HL-60 (cell line): ENCODE measurements at regions not wholly inside any gene's neighbourhood (a gene's known extent, or its start where the extent isn't known, plus 50 kb on each side); places are given as distances from the start of the nearest gene placed in this dataset.

ENCODE experiments used
- DNase-seq, 2 experiments: peaks; one replicate each; pipeline ENCODE4 v3.0.0-alpha.2; 2010 to 2020; ENCODE audit warnings: low read depth in 1 of 2, low spot score in 1 of 2
- H3K27ac ChIP-seq: fragments of 250-450 bp; sonication (Bioruptor Pico); replicated peaks from 2 replicates; pipeline ENCODE4 v1.5.1; 2020; ENCODE audit warnings: mild to moderate bottlenecking, moderate library complexity
- H3K27me3 ChIP-seq: fragments of 250-450 bp; sonication (Bioruptor Pico); 2 replicates; pipeline ENCODE4 v1.5.1; 2021; ENCODE audit warnings: mild to moderate bottlenecking, moderate library complexity; ENCODE audit not compliant: insufficient read depth, poor library complexity, severe bottlenecking
- H3K4me3 ChIP-seq: replicated peaks from 2 replicates; pipeline ENCODE4 v1.5.1; 2011; ENCODE audit warnings: mild to moderate bottlenecking, control low read depth, low read length; ENCODE audit not compliant: insufficient read depth
- CTCF ChIP-seq: IDR thresholded peaks from one replicate; pipeline ENCODE4 v1.5.1; 2011; ENCODE audit warnings: low read length, control low read depth, inconsistent platforms; ENCODE audit not compliant: insufficient read depth
- GABPA ChIP-seq: IDR thresholded peaks from 2 replicates; pipeline ENCODE4 v1.6.1; 2012; ENCODE audit warnings: low read depth
- POLR2AphosphoS5 ChIP-seq: IDR thresholded peaks from 2 replicates; pipeline ENCODE4 v1.6.1; 2012; ENCODE audit warnings: low read depth
- REST ChIP-seq: IDR thresholded peaks from 2 replicates; pipeline ENCODE4 v1.6.1; 2012; ENCODE audit warnings: low read depth; ENCODE audit not compliant: insufficient replicate concordance
- SPI1 ChIP-seq: IDR thresholded peaks from 2 replicates; pipeline ENCODE4 v1.6.1; 2012; ENCODE audit warnings: low read depth, mild to moderate bottlenecking, borderline replicate concordance

GRCh38 chr6:145372671-145373151 is 362.6 kb downstream of the EPM2A start:
- Histone ChIP-seq H3K4me3 (no peak overlapping the region), H3K27me3 (no peaks in the 10 kb centered on the region), H3K27ac (no peak overlapping the region)
- TF ChIP-seq SPI1 (no peak), POLR2AphosphoS5 (no peak), GABPA (no peak)
- DNase-seq, result no peak

GRCh38 chr6:145373826-145374225 is 361.5 kb downstream of the EPM2A start:
- DNase-seq, result no peak
- no peak for TF ChIP-seq REST
- no peak for TF ChIP-seq GABPA
- no peak for TF ChIP-seq CTCF
- no peak for TF ChIP-seq POLR2AphosphoS5
- TF ChIP-seq SPI1, result no peak
- Histone ChIP-seq H3K27me3 (no peaks in the 10 kb centered on the region), H3K27ac (no peak overlapping the region), H3K4me3 (no peak overlapping the region)

- H3K4me3 ChIP-seq, result no peak overlapping the region
- DNase-seq, result peak in 1 of 2 experiments; percentile 0
- H3K27ac ChIP-seq, result no peak overlapping the region
- no peak for TF ChIP-seq GABPA
- no peak for TF ChIP-seq SPI1
- TF ChIP-seq CTCF, result no peak
- TF ChIP-seq POLR2AphosphoS5, result no peak
- no peak for TF ChIP-seq REST
- H3K27me3 ChIP-seq, result no peaks in the 10 kb centered on the region
Observed at GRCh38 chr6:145374570-145374969, 360.8 kb downstream of the EPM2A start.

- TF ChIP-seq REST (no peak), POLR2AphosphoS5 (no peak), SPI1 (no peak), GABPA (no peak), CTCF (no peak)
- no peak for DNase-seq
- Histone ChIP-seq H3K27ac (no peak overlapping the region), H3K4me3 (no peak overlapping the region), H3K27me3 (no peaks in the 10 kb centered on the region)
Observed at GRCh38 chr6:145375502-145375901, 359.8 kb downstream of the EPM2A start.
